Panc1 (cell line): ENCODE measurements at regions not wholly inside any gene's neighbourhood (a gene's known extent, or its start where the extent isn't known, plus 50 kb on each side); places are given as distances from the start of the nearest gene placed in this dataset.

Source experiments
- ATAC-seq: fragments of 200-7000 bp; cut with Tn5 transposase; 2 replicates; pipeline ENCODE4 v1.9.1; 2020; ENCODE audit warnings: mild to moderate bottlenecking, moderate library complexity
- BruUV-seq: library from RNA; stranded (reverse); fragments of 400-500 nt; replicated peaks from 2 replicates; lab custom pipeline; 2021; lab: Mats Ljungman, UMichigan
- CTCF ChIA-PET: fragments of 300-600 bp; sonication (Branson Sonifier 250); formaldehyde crosslinking; loops from one replicate; lab custom pipeline; 2022; ENCODE audit warnings: antibody characterized with exemption; lab: Charles Lee
- POLR2A ChIA-PET: fragments of 300-600 bp; sonication (Branson Sonifier 250); formaldehyde crosslinking; loops from one replicate; lab custom pipeline; 2022; ENCODE audit warnings: antibody characterized with exemption; lab: Charles Lee
- DNase-seq: peaks from one replicate; pipeline ENCODE4 v3.0.0-alpha.2; 2010; ENCODE audit warnings: low read depth, low spot score
- H3K27ac ChIP-seq: 2 replicates; pipeline ENCODE4 v1.5.1; 2011; ENCODE audit warnings: mild to moderate bottlenecking, low read length, inconsistent platforms
- H3K27me3 ChIP-seq: fragments of 200-500 bp; sonication (Bioruptor generic); 2 replicates; pipeline ENCODE4 v1.6.0; 2014; ENCODE audit warnings: low read length, inconsistent platforms; ENCODE audit not compliant: control insufficient read depth, insufficient read depth
- H3K36me3 ChIP-seq: fragments of 200-500 bp; sonication (Bioruptor generic); 2 replicates; pipeline ENCODE4 v1.5.1; 2014; ENCODE audit warnings: inconsistent platforms, mild to moderate bottlenecking, low read length, moderate library complexity; ENCODE audit not compliant: control insufficient read depth, insufficient read depth
- H3K4me1 ChIP-seq: 2 replicates; pipeline ENCODE4 v1.5.1; 2011; ENCODE audit warnings: inconsistent platforms, mild to moderate bottlenecking, low read length, moderate library complexity; ENCODE audit not compliant: control insufficient read depth, insufficient read depth
- H3K4me3 ChIP-seq, 2 experiments: 2 replicates each; pipeline ENCODE4 v1.5.1; 2011 to 2012; ENCODE audit warnings: low read depth in 2 of 2, low read length in 2 of 2, mild to moderate bottlenecking in 2 of 2, inconsistent platforms in 1 of 2, moderate library complexity in 1 of 2
- H3K9me3 ChIP-seq: fragments of 200-500 bp; sonication (Bioruptor generic); 2 replicates; pipeline ENCODE4 v1.5.1; 2014; ENCODE audit warnings: low read depth, mild to moderate bottlenecking, inconsistent platforms, low read length, moderate library complexity; ENCODE audit not compliant: control insufficient read depth, insufficient read depth
- CTCF ChIP-seq: fragments of 450-650 bp; IDR thresholded peaks from 2 replicates; pipeline ENCODE4 v1.5.1; 2017; ENCODE audit warnings: mild to moderate bottlenecking
- POLR2AphosphoS5 ChIP-seq: IDR thresholded peaks from 2 replicates; pipeline ENCODE4 v1.6.1; 2012; ENCODE audit warnings: mild to moderate bottlenecking, low read depth, low read length, moderate library complexity
- SIN3A ChIP-seq: IDR thresholded peaks from 2 replicates; pipeline ENCODE4 v1.6.1; 2012; ENCODE audit warnings: low read depth, mild to moderate bottlenecking, low read length, moderate library complexity, borderline replicate concordance; ENCODE audit not compliant: insufficient read depth
- TCF7L2 ChIP-seq: IDR thresholded peaks from 2 replicates; pipeline ENCODE4 v1.6.1; 2011; ENCODE audit warnings: mild to moderate bottlenecking, low read depth, low read length, inconsistent platforms
- in situ Hi-C: cut with HindIII; loops from 2 replicates; pipeline ENCODE4 v1.10.0; 2016; ENCODE audit warnings: low sequenced_read_pairs, low pct_unique_long_range_greater_than_20kb
- intact Hi-C: fragments of 100-400 bp; cut with micrococcal nuclease; formaldehyde crosslinking; loops from one replicate; pipeline ENCODE4 v1.10.0; 2022; ENCODE audit not compliant: unreplicated experiment
- TF ChIP-seq, protein P1 (sequence below), 2 experiments: IDR thresholded peaks; 2 replicates each; pipeline ENCODE4 v1.6.1; 2011 to 2012; ENCODE audit warnings: low read depth in 2 of 2, control low read depth in 1 of 2, low read length in 1 of 2, mild to moderate bottlenecking in 1 of 2, moderate library complexity in 1 of 2; ENCODE audit not compliant: insufficient read depth in 1 of 2

DNA sequence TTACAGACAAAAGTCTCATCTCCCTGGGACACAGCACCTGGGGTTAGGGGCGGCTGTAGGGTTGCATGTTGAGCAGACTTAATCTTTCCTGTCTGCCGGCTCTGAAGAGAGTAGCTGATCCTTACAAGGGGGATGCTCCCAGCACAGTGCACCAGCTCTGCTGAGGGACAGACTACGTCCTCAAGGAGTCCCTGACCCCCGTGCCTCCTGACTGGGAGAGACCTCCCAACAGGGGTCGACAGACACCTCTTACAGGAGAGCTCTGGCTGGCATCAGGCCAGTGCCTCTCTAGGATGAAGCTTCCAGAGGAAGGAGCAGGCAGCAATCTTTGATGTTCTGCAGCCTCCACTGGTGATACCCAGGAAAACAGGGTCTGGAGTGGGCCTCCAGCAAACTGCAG lies 506.0 kb upstream of the FMR1 start:
- Histone ChIP-seq H3K4me3 (no peak overlapping the region), H3K36me3 (no peaks in the 10 kb centered on the region), H3K9me3 (no peaks in the 10 kb centered on the region), H3K4me1 (no peaks in the 10 kb centered on the region), H3K27ac (no peak overlapping the region), H3K27me3 (no peaks in the 10 kb centered on the region)
- ATAC-seq, result no peak
- no peak for TF ChIP-seq POLR2AphosphoS5
- TF ChIP-seq SIN3A, result no peak
- TF ChIP-seq, protein P1, sequence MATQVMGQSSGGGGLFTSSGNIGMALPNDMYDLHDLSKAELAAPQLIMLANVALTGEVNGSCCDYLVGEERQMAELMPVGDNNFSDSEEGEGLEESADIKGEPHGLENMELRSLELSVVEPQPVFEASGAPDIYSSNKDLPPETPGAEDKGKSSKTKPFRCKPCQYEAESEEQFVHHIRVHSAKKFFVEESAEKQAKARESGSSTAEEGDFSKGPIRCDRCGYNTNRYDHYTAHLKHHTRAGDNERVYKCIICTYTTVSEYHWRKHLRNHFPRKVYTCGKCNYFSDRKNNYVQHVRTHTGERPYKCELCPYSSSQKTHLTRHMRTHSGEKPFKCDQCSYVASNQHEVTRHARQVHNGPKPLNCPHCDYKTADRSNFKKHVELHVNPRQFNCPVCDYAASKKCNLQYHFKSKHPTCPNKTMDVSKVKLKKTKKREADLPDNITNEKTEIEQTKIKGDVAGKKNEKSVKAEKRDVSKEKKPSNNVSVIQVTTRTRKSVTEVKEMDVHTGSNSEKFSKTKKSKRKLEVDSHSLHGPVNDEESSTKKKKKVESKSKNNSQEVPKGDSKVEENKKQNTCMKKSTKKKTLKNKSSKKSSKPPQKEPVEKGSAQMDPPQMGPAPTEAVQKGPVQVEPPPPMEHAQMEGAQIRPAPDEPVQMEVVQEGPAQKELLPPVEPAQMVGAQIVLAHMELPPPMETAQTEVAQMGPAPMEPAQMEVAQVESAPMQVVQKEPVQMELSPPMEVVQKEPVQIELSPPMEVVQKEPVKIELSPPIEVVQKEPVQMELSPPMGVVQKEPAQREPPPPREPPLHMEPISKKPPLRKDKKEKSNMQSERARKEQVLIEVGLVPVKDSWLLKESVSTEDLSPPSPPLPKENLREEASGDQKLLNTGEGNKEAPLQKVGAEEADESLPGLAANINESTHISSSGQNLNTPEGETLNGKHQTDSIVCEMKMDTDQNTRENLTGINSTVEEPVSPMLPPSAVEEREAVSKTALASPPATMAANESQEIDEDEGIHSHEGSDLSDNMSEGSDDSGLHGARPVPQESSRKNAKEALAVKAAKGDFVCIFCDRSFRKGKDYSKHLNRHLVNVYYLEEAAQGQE (IDR thresholded peaks at IDR 0.05; ENCODE audit: insufficient read depth in 1 of 2, low read depth in 2 of 2, low read length in 1 of 2), result no peak
- no peak for TF ChIP-seq TCF7L2
- TF ChIP-seq CTCF, result no peak
- no peak for DNase-seq
- BruUV-seq, result no TSS peak
- ChIA-PET CTCF (no interaction called here), POLR2A (no interaction called here)
- in situ Hi-C loops (no loop called here), intact Hi-C loops (no loop called here)

DNA sequence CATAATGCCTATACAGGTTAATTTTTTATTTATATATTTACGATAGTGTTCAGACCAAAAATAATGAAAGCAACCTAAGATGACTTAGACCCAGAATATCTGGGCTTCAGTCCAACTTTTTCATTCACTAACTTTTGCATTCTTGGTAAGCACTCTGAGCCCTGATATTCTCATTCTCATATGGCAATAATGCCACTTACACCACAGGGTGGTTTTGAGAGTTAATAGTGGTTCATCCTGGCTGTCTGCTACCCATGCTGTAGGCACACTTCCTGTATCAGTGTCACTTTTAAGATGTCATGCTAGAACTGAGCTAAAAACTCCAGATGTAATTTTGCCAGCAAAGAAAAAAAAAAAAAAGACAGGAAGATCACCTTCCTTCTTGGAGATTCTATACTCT lies 508.7 kb upstream of the FMR1 start:
- Histone ChIP-seq H3K36me3 (no peaks in the 10 kb centered on the region), H3K9me3 (no peaks in the 10 kb centered on the region), H3K4me3 (no peak overlapping the region), H3K27me3 (no peaks in the 10 kb centered on the region), H3K27ac (no peak overlapping the region), H3K4me1 (no peaks in the 10 kb centered on the region)
- ChIA-PET CTCF (no interaction called here), POLR2A (no interaction called here)
- in situ Hi-C loops (no loop called here), intact Hi-C loops (no loop called here)
- no TSS peak for BruUV-seq
- no peak for ATAC-seq
- TF ChIP-seq CTCF (no peak), SIN3A (no peak)
- DNase-seq, result no peak

GRCh38 chrX:147378767-147379166 lies 533.0 kb upstream of the FMR1 start:
- CTCF ChIA-PET, result no interaction called here
- Histone ChIP-seq H3K4me3 (no peak overlapping the region), H3K27ac (no peak overlapping the region), H3K4me1 (no peaks in the 10 kb centered on the region), H3K27me3 (no peaks in the 10 kb centered on the region), H3K36me3 (no peaks in the 10 kb centered on the region), H3K9me3 (no peaks in the 10 kb centered on the region)
- in situ Hi-C loops (no loop called here), intact Hi-C loops (no loop called here)
- POLR2A ChIA-PET, result no interaction called here
- TF ChIP-seq, protein P1 (IDR thresholded peaks at IDR 0.05; ENCODE audit: insufficient read depth in 1 of 2, low read depth in 2 of 2, low read length in 1 of 2), result no peak
- no peak for TF ChIP-seq CTCF
- no peak for TF ChIP-seq TCF7L2
- no peak for TF ChIP-seq SIN3A
- TF ChIP-seq POLR2AphosphoS5, result no peak
- BruUV-seq, result no TSS peak
- DNase-seq, result no peak
- no peak for ATAC-seq
